ENCODE measurements at regions not wholly inside any gene's neighbourhood (a gene's known extent, or its start where the extent isn't known, plus 50 kb on each side); places are given as distances from the start of the nearest gene placed in this dataset.

- TF ChIP-seq CTCF (conservative IDR thresholded peaks at IDR 0.05; ENCODE audit: low read depth, low read length) (no peak), EZH2 (IDR thresholded peaks at IDR 0.05; ENCODE audit: borderline replicate concordance, low read depth, low read length, poor library complexity, severe bottlenecking) (no peak)
Observed at GRCh38 chr5:135246605-135246922, 152.5 kb downstream of the MACROH2A1 start.
